GM23338 (cell line): ENCODE measurements at regions not wholly inside any gene's neighbourhood (a gene's known extent, or its start where the extent isn't known, plus 50 kb on each side); places are given as distances from the start of the nearest gene placed in this dataset.
A peak's percentile ranks its signal among the peaks of the same experiment; 100 is the strongest.

Experiments used
- ATAC-seq: fragments of 200-7000 bp; cut with Tn5 transposase; 3 replicates; pipeline ENCODE4 v1.9.1; 2020
- DNase-seq: peaks from one replicate; pipeline ENCODE4 v3.0.0-alpha.2; 2015; ENCODE audit warnings: low spot score
- H2AFZ ChIP-seq: fragments of 200-600 bp; sonication (generic); 2 replicates; pipeline ENCODE4 v1.8.0; 2016; ENCODE audit warnings: antibody characterized with exemption, mild to moderate bottlenecking, moderate library complexity
- H3F3A ChIP-seq: fragments of 200-600 bp; sonication (generic); replicated peaks from 2 replicates; pipeline ENCODE4 v1.8.0; 2017; ENCODE audit warnings: antibody characterized with exemption, mixed run types, low read depth
- H3K27ac ChIP-seq: fragments of 200-600 bp; sonication (generic); 2 replicates; pipeline ENCODE4 v1.6.1; 2016; ENCODE audit warnings: low read depth
- H3K27me3 ChIP-seq: fragments of 200-600 bp; sonication (generic); 2 replicates; pipeline ENCODE4 v1.8.0; 2016; ENCODE audit warnings: mild to moderate bottlenecking, mixed run types, moderate library complexity; ENCODE audit not compliant: insufficient read depth
- H3K36me3 ChIP-seq: fragments of 200-600 bp; sonication (generic); 2 replicates; pipeline ENCODE4 v1.8.0; 2016; ENCODE audit warnings: mild to moderate bottlenecking; ENCODE audit not compliant: insufficient read depth
- H3K4me1 ChIP-seq: fragments of 200-600 bp; sonication (generic); 2 replicates; pipeline ENCODE4 v1.8.0; 2016; ENCODE audit warnings: mild to moderate bottlenecking, moderate library complexity; ENCODE audit not compliant: insufficient read depth
- H3K4me2 ChIP-seq: fragments of 200-600 bp; sonication (generic); 2 replicates; pipeline ENCODE4 v1.7.1; 2017; ENCODE audit warnings: mixed run types
- H3K4me3 ChIP-seq: fragments of 200-600 bp; sonication (generic); 2 replicates; pipeline ENCODE4 v1.6.1; 2016; ENCODE audit warnings: mixed run types
- H3K79me2 ChIP-seq: fragments of 200-600 bp; sonication (generic); replicated peaks from 2 replicates; pipeline ENCODE4 v1.8.0; 2017; ENCODE audit warnings: mild to moderate bottlenecking; ENCODE audit not compliant: insufficient read depth
- H3K9me2 ChIP-seq: fragments of 200-600 bp; sonication (generic); 2 replicates; pipeline ENCODE4 v1.8.0; 2017; ENCODE audit not compliant: insufficient read depth
- H4K20me1 ChIP-seq: fragments of 200-600 bp; sonication (generic); replicated peaks from 2 replicates; pipeline ENCODE4 v1.8.0; 2017; ENCODE audit warnings: mild to moderate bottlenecking; ENCODE audit not compliant: insufficient read depth
- H3K27ac Mint-ChIP-seq: 2 replicates; pipeline ENCODE4 v1.8.0; 2020; ENCODE audit warnings: inconsistent platforms, mild to moderate bottlenecking, moderate library complexity, mixed read lengths
- H3K27me3 Mint-ChIP-seq: 3 replicates; pipeline ENCODE4 v1.8.0; 2022; ENCODE audit warnings: low read depth, mild to moderate bottlenecking, moderate library complexity, mixed read lengths, inconsistent platforms; ENCODE audit not compliant: insufficient read depth, poor library complexity
- H3K36me3 Mint-ChIP-seq: 3 replicates; pipeline ENCODE4 v1.8.0; 2021; ENCODE audit warnings: low read depth, mild to moderate bottlenecking, inconsistent platforms, moderate library complexity, mixed read lengths
- H3K4me1 Mint-ChIP-seq: 3 replicates; pipeline ENCODE4 v1.8.0; 2020; ENCODE audit warnings: mild to moderate bottlenecking, inconsistent platforms, mixed read lengths
- H3K4me3 Mint-ChIP-seq: 3 replicates; pipeline ENCODE4 v1.8.0; 2021; ENCODE audit warnings: moderate library complexity, mild to moderate bottlenecking, inconsistent platforms, mixed read lengths
- H3K9me3 Mint-ChIP-seq: 3 replicates; pipeline ENCODE4 v1.8.0; 2020; ENCODE audit warnings: moderate library complexity, mild to moderate bottlenecking, inconsistent platforms, mixed read lengths
- CREB1 ChIP-seq: fragments of 250-450 bp; sonication (Bioruptor Pico); IDR thresholded peaks from 2 replicates; pipeline ENCODE4 v1.5.0; 2020; ENCODE audit warnings: low read depth, mild to moderate bottlenecking, moderate library complexity
- CTCF ChIP-seq, 2 experiments: fragments of 200-600 bp in 1 of 2; sonication (generic) in 1 of 2; conservative IDR thresholded peaks; 2 replicates each; pipeline versions ENCODE4 v1.5.1 to v1.6.1; 2016 to 2017; ENCODE audit warnings: antibody characterized with exemption in 2 of 2, low read depth in 2 of 2, mild to moderate bottlenecking in 2 of 2, moderate library complexity in 1 of 2
- ETS1 ChIP-seq: IDR thresholded peaks from 2 replicates; pipeline ENCODE4 v1.6.1; 2016; ENCODE audit warnings: antibody characterized with exemption
- EZH2 ChIP-seq: fragments of 200-600 bp; sonication (generic); IDR thresholded peaks from one replicate; pipeline ENCODE4 v1.8.0; 2017; ENCODE audit warnings: antibody characterized with exemption, mild to moderate bottlenecking, low read depth; ENCODE audit not compliant: unreplicated experiment
- EZH2phosphoT487 ChIP-seq: fragments of 200-600 bp; sonication (generic); IDR thresholded peaks from one replicate; pipeline ENCODE4 v1.8.1; 2018; ENCODE audit warnings: antibody characterized with exemption; ENCODE audit not compliant: unreplicated experiment
- JUNB ChIP-seq: IDR thresholded peaks from one replicate; pipeline ENCODE4 v1.6.1; 2016; ENCODE audit warnings: antibody characterized with exemption; ENCODE audit not compliant: unreplicated experiment
- NANOG ChIP-seq: IDR thresholded peaks from 2 replicates; pipeline ENCODE4 v1.6.1; 2016; ENCODE audit warnings: antibody characterized with exemption, borderline replicate concordance
- POLR2AphosphoS5 ChIP-seq: IDR thresholded peaks from 2 replicates; pipeline ENCODE4 v1.6.1; 2016; ENCODE audit warnings: antibody characterized with exemption, low read depth
- REST ChIP-seq: IDR thresholded peaks from one replicate; pipeline ENCODE4 v1.6.1; 2018; ENCODE audit warnings: antibody characterized with exemption; ENCODE audit not compliant: unreplicated experiment
- STAT1 ChIP-seq: IDR thresholded peaks from one replicate; pipeline ENCODE4 v1.6.1; 2016; ENCODE audit warnings: antibody characterized with exemption; ENCODE audit not compliant: unreplicated experiment
- ZNF114 ChIP-seq: fragments of 250-450 bp; sonication (Bioruptor Pico); IDR thresholded peaks from 2 replicates; pipeline ENCODE4 v1.5.0; 2020; ENCODE audit warnings: mild to moderate bottlenecking, moderate library complexity
- ZNF331 ChIP-seq: fragments of 250-450 bp; sonication (Bioruptor Pico); IDR thresholded peaks from 2 replicates; pipeline ENCODE4 v1.5.0; 2020; ENCODE audit warnings: low read depth, mild to moderate bottlenecking, moderate library complexity
- ZNF462 ChIP-seq: fragments of 250-450 bp; sonication (Bioruptor Pico); IDR thresholded peaks from 2 replicates; pipeline ENCODE4 v1.5.0; 2020; ENCODE audit warnings: mild to moderate bottlenecking, moderate library complexity

GRCh38 chr5:173762930-173763329, 125.2 kb upstream of the CPEB4 start:
- Mint-ChIP-seq H3K27me3 (peaks cover 7% of the 10 kb centered on the region), H3K4me1 (peaks cover 8% of the 10 kb centered on the region), H3K36me3 (no peaks in the 10 kb centered on the region), H3K4me3 (no peak overlapping the region), H3K9me3 (no peaks in the 10 kb centered on the region; the same call in 2 of the 3 replicates), H3K27ac (no peak overlapping the region)
- H3K4me1 ChIP-seq = peaks cover 6% of the 10 kb centered on the region
- no peaks in the 10 kb centered on the region for H3K79me2 ChIP-seq
- H3K27me3 ChIP-seq = no peaks in the 10 kb centered on the region
- no peak overlapping the region for H3K4me3 ChIP-seq
- H3K4me2 ChIP-seq = no peak overlapping the region
- no peak overlapping the region for H3K27ac ChIP-seq
- peak overlapping the region; percentile 52; the same call in 1 of the 2 replicates for H2AFZ ChIP-seq
- TF ChIP-seq ZNF462 (CRISPR knock-in tag) (no peak), EZH2phosphoT487 (no peak), ETS1 (no peak), EZH2 (no peak), STAT1 (no peak), JUNB (no peak), CREB1 (CRISPR knock-in tag) (no peak), NANOG (no peak), REST (no peak), ZNF331 (CRISPR knock-in tag) (no peak), CTCF (conservative IDR thresholded peaks at IDR 0.05; ENCODE audit: low read depth in 2 of 2) (no peak), ZNF114 (CRISPR knock-in tag) (no peak), POLR2AphosphoS5 (no peak)
- ATAC-seq (no peak), DNase-seq (no peak)
- no peaks in the 10 kb centered on the region for H3F3A ChIP-seq
- H4K20me1 ChIP-seq = no peaks in the 10 kb centered on the region
- peaks cover 6% of the 10 kb centered on the region; the same call in 1 of the 2 replicates for H3K9me2 ChIP-seq
- H3K36me3 ChIP-seq = no peaks in the 10 kb centered on the region
